SK-N-SH treated with all-trans-retinoic acid at 6 μM for 48 hours (cell line): ENCODE measurements at regions not wholly inside any gene's neighbourhood (a gene's known extent, or its start where the extent isn't known, plus 50 kb on each side); places are given as distances from the start of the nearest gene placed in this dataset.

Source experiments
- ATAC-seq: fragments of 200-7000 bp; cut with Tn5 transposase; 3 replicates; pipeline ENCODE4 v1.9.1; 2020; ENCODE audit warnings: mild to moderate bottlenecking, moderate library complexity
- ARNTL ChIP-seq: fragments of 450-650 bp; formaldehyde crosslinking; IDR thresholded peaks from 2 replicates; pipeline ENCODE4 v1.5.0; 2020; ENCODE audit warnings: low read depth, mild to moderate bottlenecking, moderate library complexity, borderline replicate concordance
- BACH2 ChIP-seq: fragments of 250-450 bp; sonication (Bioruptor Pico); IDR thresholded peaks from 2 replicates; pipeline ENCODE4 v1.9.0; 2021; ENCODE audit warnings: mild to moderate bottlenecking, borderline replicate concordance
- CREB5 ChIP-seq: fragments of 250-450 bp; sonication (Bioruptor Pico); IDR thresholded peaks from 2 replicates; pipeline ENCODE4 v1.5.1; 2020; ENCODE audit warnings: low read depth, mild to moderate bottlenecking, moderate library complexity
- CSDC2 ChIP-seq: fragments of 250-450 bp; sonication (Bioruptor Pico); IDR thresholded peaks from 2 replicates; pipeline ENCODE4 v1.5.0; 2020; ENCODE audit warnings: mild to moderate bottlenecking, moderate library complexity
- ESRRG ChIP-seq: fragments of 250-450 bp; sonication (Bioruptor Pico); IDR thresholded peaks from 2 replicates; pipeline ENCODE4 v1.6.1; 2021; ENCODE audit warnings: mild to moderate bottlenecking
- GLIS3 ChIP-seq: fragments of 250-450 bp; sonication (Bioruptor Pico); IDR thresholded peaks from 2 replicates; pipeline ENCODE4 v1.5.0; 2020; ENCODE audit warnings: mild to moderate bottlenecking, moderate library complexity
- ISL1 ChIP-seq: fragments of 250-450 bp; sonication (Bioruptor Pico); IDR thresholded peaks from 2 replicates; pipeline ENCODE4 v2.1.2; 2022; ENCODE audit warnings: mild to moderate bottlenecking, moderate library complexity
- OSR1 ChIP-seq: fragments of 250-450 bp; sonication (Bioruptor Pico); IDR thresholded peaks from 2 replicates; pipeline ENCODE4 v1.8.0; 2022; ENCODE audit warnings: moderate library complexity, mild to moderate bottlenecking, inconsistent platforms
- POU6F1 ChIP-seq: fragments of 250-450 bp; sonication (Bioruptor Pico); IDR thresholded peaks from 2 replicates; pipeline ENCODE4 v1.8.0; 2021; ENCODE audit warnings: low read depth, mild to moderate bottlenecking, moderate library complexity, borderline replicate concordance
- PPARA ChIP-seq: fragments of 250-450 bp; sonication (Bioruptor Pico); IDR thresholded peaks from 2 replicates; pipeline ENCODE4 v1.5.0; 2020; ENCODE audit warnings: mild to moderate bottlenecking, borderline replicate concordance
- RARB ChIP-seq: fragments of 250-450 bp; sonication (Bioruptor Pico); IDR thresholded peaks from 2 replicates; pipeline ENCODE4 v1.8.0; 2021; ENCODE audit warnings: mild to moderate bottlenecking, moderate library complexity
- TCF4 ChIP-seq: fragments of 250-450 bp; sonication (Bioruptor Pico); IDR thresholded peaks from 2 replicates; pipeline ENCODE4 v1.8.0; 2021; ENCODE audit warnings: mild to moderate bottlenecking, moderate library complexity, borderline replicate concordance
- TOX ChIP-seq: fragments of 250-450 bp; sonication (Bioruptor Pico); IDR thresholded peaks from 2 replicates; pipeline ENCODE4 v1.8.0; 2021; ENCODE audit warnings: mild to moderate bottlenecking, moderate library complexity, borderline replicate concordance
- ZC3H10 ChIP-seq: fragments of 250-450 bp; sonication (Bioruptor Pico); IDR thresholded peaks from 2 replicates; pipeline ENCODE4 v1.5.1; 2021; ENCODE audit warnings: mild to moderate bottlenecking, moderate library complexity
- ZFP3 ChIP-seq: fragments of 250-450 bp; sonication (Bioruptor Pico); IDR thresholded peaks from 2 replicates; pipeline ENCODE4 v1.5.0; 2020; ENCODE audit warnings: mild to moderate bottlenecking, moderate library complexity
- ZFP30 ChIP-seq: fragments of 450-650 bp; formaldehyde crosslinking; IDR thresholded peaks from 2 replicates; pipeline ENCODE4 v1.5.0; 2022; ENCODE audit warnings: mild to moderate bottlenecking, moderate library complexity
- ZNF565 ChIP-seq: fragments of 450-650 bp; formaldehyde crosslinking; conservative IDR thresholded peaks from 2 replicates; pipeline ENCODE4 v1.5.0; 2020; ENCODE audit warnings: low read depth, mild to moderate bottlenecking, moderate library complexity
- ZNF8 ChIP-seq: fragments of 450-650 bp; formaldehyde crosslinking; IDR thresholded peaks from 2 replicates; pipeline ENCODE4 v1.5.0; 2020; ENCODE audit warnings: mild to moderate bottlenecking, moderate library complexity
- TF ChIP-seq, protein P1 (sequence below): fragments of 250-450 bp; sonication (Bioruptor Pico); IDR thresholded peaks from 2 replicates; pipeline ENCODE4 v1.5.0; 2020; ENCODE audit warnings: mild to moderate bottlenecking, moderate library complexity
- TF ChIP-seq, protein P2 (sequence below): fragments of 250-450 bp; sonication (Bioruptor Pico); IDR thresholded peaks from 2 replicates; pipeline ENCODE4 v1.8.0; 2020; ENCODE audit warnings: mild to moderate bottlenecking, moderate library complexity, borderline replicate concordance
- TF ChIP-seq, protein P3 (sequence below): fragments of 250-450 bp; sonication (Bioruptor Pico); IDR thresholded peaks from 2 replicates; pipeline ENCODE4 v1.5.1; 2021; ENCODE audit warnings: mild to moderate bottlenecking, moderate library complexity

GRCh38 chr6:145060714-145061113, 674.6 kb downstream of the EPM2A start:
- no peak for ATAC-seq
- TF ChIP-seq ISL1 (CRISPR knock-in tag) (no peak), POU6F1 (CRISPR knock-in tag) (no peak), ZFP30 (CRISPR knock-in tag) (no peak), TCF4 (CRISPR knock-in tag) (no peak), OSR1 (CRISPR knock-in tag) (no peak), PPARA (CRISPR knock-in tag) (no peak)
- TF ChIP-seq, protein P1, sequence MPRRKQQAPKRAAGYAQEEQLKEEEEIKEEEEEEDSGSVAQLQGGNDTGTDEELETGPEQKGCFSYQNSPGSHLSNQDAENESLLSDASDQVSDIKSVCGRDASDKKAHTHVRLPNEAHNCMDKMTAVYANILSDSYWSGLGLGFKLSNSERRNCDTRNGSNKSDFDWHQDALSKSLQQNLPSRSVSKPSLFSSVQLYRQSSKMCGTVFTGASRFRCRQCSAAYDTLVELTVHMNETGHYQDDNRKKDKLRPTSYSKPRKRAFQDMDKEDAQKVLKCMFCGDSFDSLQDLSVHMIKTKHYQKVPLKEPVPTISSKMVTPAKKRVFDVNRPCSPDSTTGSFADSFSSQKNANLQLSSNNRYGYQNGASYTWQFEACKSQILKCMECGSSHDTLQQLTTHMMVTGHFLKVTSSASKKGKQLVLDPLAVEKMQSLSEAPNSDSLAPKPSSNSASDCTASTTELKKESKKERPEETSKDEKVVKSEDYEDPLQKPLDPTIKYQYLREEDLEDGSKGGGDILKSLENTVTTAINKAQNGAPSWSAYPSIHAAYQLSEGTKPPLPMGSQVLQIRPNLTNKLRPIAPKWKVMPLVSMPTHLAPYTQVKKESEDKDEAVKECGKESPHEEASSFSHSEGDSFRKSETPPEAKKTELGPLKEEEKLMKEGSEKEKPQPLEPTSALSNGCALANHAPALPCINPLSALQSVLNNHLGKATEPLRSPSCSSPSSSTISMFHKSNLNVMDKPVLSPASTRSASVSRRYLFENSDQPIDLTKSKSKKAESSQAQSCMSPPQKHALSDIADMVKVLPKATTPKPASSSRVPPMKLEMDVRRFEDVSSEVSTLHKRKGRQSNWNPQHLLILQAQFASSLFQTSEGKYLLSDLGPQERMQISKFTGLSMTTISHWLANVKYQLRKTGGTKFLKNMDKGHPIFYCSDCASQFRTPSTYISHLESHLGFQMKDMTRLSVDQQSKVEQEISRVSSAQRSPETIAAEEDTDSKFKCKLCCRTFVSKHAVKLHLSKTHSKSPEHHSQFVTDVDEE (CRISPR knock-in tag) = no peak
- TF ChIP-seq, protein P2, sequence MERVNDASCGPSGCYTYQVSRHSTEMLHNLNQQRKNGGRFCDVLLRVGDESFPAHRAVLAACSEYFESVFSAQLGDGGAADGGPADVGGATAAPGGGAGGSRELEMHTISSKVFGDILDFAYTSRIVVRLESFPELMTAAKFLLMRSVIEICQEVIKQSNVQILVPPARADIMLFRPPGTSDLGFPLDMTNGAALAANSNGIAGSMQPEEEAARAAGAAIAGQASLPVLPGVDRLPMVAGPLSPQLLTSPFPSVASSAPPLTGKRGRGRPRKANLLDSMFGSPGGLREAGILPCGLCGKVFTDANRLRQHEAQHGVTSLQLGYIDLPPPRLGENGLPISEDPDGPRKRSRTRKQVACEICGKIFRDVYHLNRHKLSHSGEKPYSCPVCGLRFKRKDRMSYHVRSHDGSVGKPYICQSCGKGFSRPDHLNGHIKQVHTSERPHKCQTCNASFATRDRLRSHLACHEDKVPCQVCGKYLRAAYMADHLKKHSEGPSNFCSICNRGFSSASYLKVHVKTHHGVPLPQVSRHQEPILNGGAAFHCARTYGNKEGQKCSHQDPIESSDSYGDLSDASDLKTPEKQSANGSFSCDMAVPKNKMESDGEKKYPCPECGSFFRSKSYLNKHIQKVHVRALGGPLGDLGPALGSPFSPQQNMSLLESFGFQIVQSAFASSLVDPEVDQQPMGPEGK = no peak

GRCh38 chr6:145063091-145063490, 672.2 kb downstream of the EPM2A start:
- TF ChIP-seq BACH2 (CRISPR knock-in tag) (no peak), RARB (CRISPR knock-in tag) (no peak), TOX (no peak), ARNTL (CRISPR knock-in tag) (no peak), PPARA (CRISPR knock-in tag) (no peak)
- TF ChIP-seq, protein P3, sequence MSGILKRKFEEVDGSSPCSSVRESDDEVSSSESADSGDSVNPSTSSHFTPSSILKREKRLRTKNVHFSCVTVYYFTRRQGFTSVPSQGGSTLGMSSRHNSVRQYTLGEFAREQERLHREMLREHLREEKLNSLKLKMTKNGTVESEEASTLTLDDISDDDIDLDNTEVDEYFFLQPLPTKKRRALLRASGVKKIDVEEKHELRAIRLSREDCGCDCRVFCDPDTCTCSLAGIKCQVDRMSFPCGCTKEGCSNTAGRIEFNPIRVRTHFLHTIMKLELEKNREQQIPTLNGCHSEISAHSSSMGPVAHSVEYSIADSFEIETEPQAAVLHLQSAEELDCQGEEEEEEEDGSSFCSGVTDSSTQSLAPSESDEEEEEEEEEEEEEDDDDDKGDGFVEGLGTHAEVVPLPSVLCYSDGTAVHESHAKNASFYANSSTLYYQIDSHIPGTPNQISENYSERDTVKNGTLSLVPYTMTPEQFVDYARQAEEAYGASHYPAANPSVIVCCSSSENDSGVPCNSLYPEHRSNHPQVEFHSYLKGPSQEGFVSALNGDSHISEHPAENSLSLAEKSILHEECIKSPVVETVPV (CRISPR knock-in tag) = no peak
- no peak for ATAC-seq

DNA sequence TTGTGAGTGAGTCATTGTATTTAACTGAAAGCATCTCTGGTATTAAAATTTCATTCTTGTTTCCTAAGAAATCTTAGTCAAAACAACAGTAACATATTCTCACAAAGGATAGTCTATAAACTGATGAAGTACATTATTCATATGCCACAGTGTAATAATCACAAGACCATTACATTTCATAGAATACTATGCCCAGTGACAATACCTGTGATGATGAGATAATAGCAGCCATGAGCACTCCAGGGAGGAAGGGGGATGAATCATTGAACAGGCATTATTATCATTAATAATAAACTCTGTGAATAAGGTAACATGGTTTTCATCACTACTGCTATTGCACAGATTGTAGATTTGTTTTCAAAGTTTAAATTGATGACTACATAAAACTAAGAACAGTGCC, 667.9 kb downstream of the EPM2A start:
- peak; percentile 66 for ATAC-seq
- TF ChIP-seq ESRRG (CRISPR knock-in tag) (no peak), CSDC2 (no peak), ISL1 (CRISPR knock-in tag) (peak; percentile 94), CREB5 (CRISPR knock-in tag) (peak; percentile 67; the same call in 1 of the 2 replicates), ARNTL (CRISPR knock-in tag) (no peak; the same call in 1 of the 2 replicates), ZNF8 (peak; percentile 31; the same call in 1 of the 2 replicates), PPARA (CRISPR knock-in tag) (no peak), TOX (0 out of 2 replicates have a peak, but pooled peaks have one; percentile 17)
- TF ChIP-seq, protein P3 (CRISPR knock-in tag) = no peak

DNA sequence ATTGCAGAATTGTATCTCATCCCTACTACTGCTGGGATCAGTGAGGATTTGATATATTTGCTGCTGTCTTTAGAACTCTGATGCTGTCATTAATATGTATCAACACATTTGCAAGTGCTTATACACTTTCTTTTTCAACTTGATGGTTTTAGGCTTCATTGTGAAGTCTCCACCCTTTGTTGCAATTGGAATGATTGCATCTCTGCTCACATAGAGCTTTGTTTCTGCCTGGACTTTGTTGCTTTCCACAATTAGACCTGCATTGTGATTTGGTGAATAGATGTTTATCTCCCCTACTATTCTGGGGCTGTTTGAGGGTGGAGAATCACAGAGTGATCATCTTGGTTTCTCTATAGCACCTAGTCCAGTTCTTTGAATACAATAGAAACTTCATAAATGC, 666.7 kb downstream of the EPM2A start:
- TF ChIP-seq CSDC2 = no peak
- no peak for TF ChIP-seq RARB (CRISPR knock-in tag)
- no peak for TF ChIP-seq ZC3H10
- TF ChIP-seq ZFP30 (CRISPR knock-in tag) = no peak
- no peak for TF ChIP-seq ZNF565 (CRISPR knock-in tag)
- no peak for TF ChIP-seq ARNTL (CRISPR knock-in tag)
- no peak for TF ChIP-seq BACH2 (CRISPR knock-in tag)
- TF ChIP-seq ZFP3 (CRISPR knock-in tag) = no peak
- TF ChIP-seq ZNF8 = no peak
- no peak for TF ChIP-seq ISL1 (CRISPR knock-in tag)
- TF ChIP-seq, protein P3 (CRISPR knock-in tag) = no peak
- no peak for TF ChIP-seq GLIS3 (CRISPR knock-in tag)
- TF ChIP-seq OSR1 (CRISPR knock-in tag) = no peak
- ATAC-seq = no peak
